Mesendoderm (in vitro differentiated cells): ENCODE measurements at regions not wholly inside any gene's neighbourhood (a gene's known extent, or its start where the extent isn't known, plus 50 kb on each side); places are given as distances from the start of the nearest gene placed in this dataset.

Experiments
- DNase-seq: peaks from one replicate; pipeline ENCODE4 v3.0.0; 2013
- H2AK5ac ChIP-seq: 2 replicates; pipeline ENCODE4 v1.6.1; 2013; ENCODE audit warnings: low read length, inconsistent platforms
- H2BK120ac ChIP-seq: 2 replicates; pipeline ENCODE4 v1.6.1; 2013; ENCODE audit warnings: low read depth, mild to moderate bottlenecking, low read length, moderate library complexity, mixed read lengths
- H2BK15ac ChIP-seq: replicated peaks from 2 replicates; pipeline ENCODE4 v1.6.1; 2013; ENCODE audit warnings: low read depth, mild to moderate bottlenecking, moderate library complexity
- H2BK5ac ChIP-seq: 2 replicates; pipeline ENCODE4 v1.6.1; 2013; ENCODE audit warnings: low read length, inconsistent platforms
- H3K18ac ChIP-seq: 2 replicates; pipeline ENCODE4 v1.6.1; 2013; ENCODE audit warnings: mild to moderate bottlenecking, low read length, mixed read lengths
- H3K23ac ChIP-seq: one replicate; pipeline ENCODE4 v1.6.1; 2013; ENCODE audit warnings: low read length
- H3K27ac ChIP-seq: 2 replicates; pipeline ENCODE4 v1.5.1; 2013; ENCODE audit warnings: low read depth, mild to moderate bottlenecking, inconsistent platforms, low read length, moderate library complexity
- H3K27me3 ChIP-seq: 2 replicates; pipeline ENCODE4 v1.6.1; 2013; ENCODE audit warnings: low read length, control low read depth, mild to moderate bottlenecking, inconsistent platforms; ENCODE audit not compliant: insufficient read depth, poor library complexity
- H3K36me3 ChIP-seq: 2 replicates; pipeline ENCODE4 v1.6.1; 2013; ENCODE audit warnings: low read length, inconsistent platforms; ENCODE audit not compliant: control insufficient read depth, insufficient read depth
- H3K4ac ChIP-seq: one replicate; pipeline ENCODE4 v1.6.1; 2013; ENCODE audit warnings: low read depth, mild to moderate bottlenecking, low read length, moderate library complexity
- H3K4me1 ChIP-seq: 2 replicates; pipeline ENCODE4 v1.6.1; 2013; ENCODE audit warnings: low read depth, low read length, inconsistent platforms; ENCODE audit not compliant: control insufficient read depth
- H3K4me2 ChIP-seq: 2 replicates; pipeline ENCODE4 v1.6.1; 2013; ENCODE audit warnings: low read length
- H3K4me3 ChIP-seq: 2 replicates; pipeline ENCODE4 v1.5.1; 2013; ENCODE audit warnings: mild to moderate bottlenecking, low read length
- H3K56ac ChIP-seq: one replicate; pipeline ENCODE4 v1.6.1; 2013; ENCODE audit warnings: low read length
- H3K79me1 ChIP-seq: 2 replicates; pipeline ENCODE4 v1.6.1; 2013; ENCODE audit warnings: low read length, inconsistent platforms
- H3K79me2 ChIP-seq: 2 replicates; pipeline ENCODE4 v1.6.1; 2013; ENCODE audit warnings: mild to moderate bottlenecking, low read length; ENCODE audit not compliant: control insufficient read depth, insufficient read depth
- H3K9ac ChIP-seq: 2 replicates; pipeline ENCODE4 v1.6.1; 2013; ENCODE audit warnings: low read length, inconsistent platforms
- H4K5ac ChIP-seq: one replicate; pipeline ENCODE4 v1.6.1; 2013; ENCODE audit warnings: low read length
- H4K8ac ChIP-seq: one replicate; pipeline ENCODE4 v1.6.1; 2013; ENCODE audit warnings: low read depth, mild to moderate bottlenecking, control low read depth, low read length, moderate library complexity
- WGBS: extraction: QIAGEN DNeasy Blood & Tissue Kit; methylation state at CpG from one replicate; pipeline ENCODE4 v1.1.7; 2013; ENCODE audit warnings: low lambda C conversion rate, missing lambda C conversion rate; ENCODE audit not compliant: insufficient coverage; ENCODE audit errors: extremely low coverage; 5-methylcytosine and 5-hydroxymethylcytosine counted together

- Histone ChIP-seq H3K4me2 (no peak overlapping the region), H2AK5ac (no peak overlapping the region), H2BK5ac (no peak overlapping the region), H3K27ac (no peak overlapping the region), H3K79me2 (no peaks in the 10 kb centered on the region), H3K56ac (no peak overlapping the region), H3K4me3 (no peak overlapping the region), H2BK120ac (no peak overlapping the region), H3K27me3 (no peaks in the 10 kb centered on the region), H3K18ac (no peak overlapping the region), H3K4me1 (no peaks in the 10 kb centered on the region), H2BK15ac (no peak overlapping the region), H3K23ac (no peak overlapping the region), H4K8ac (no peak overlapping the region), H4K5ac (no peak overlapping the region), H3K4ac (no peak overlapping the region), H3K36me3 (no peaks in the 10 kb centered on the region), H3K9ac (no peak overlapping the region), H3K79me1 (no peaks in the 10 kb centered on the region)
- no peak for DNase-seq
- no CpG with 5 or more reads among the region's 3 CpGs for WGBS
Observed at GRCh38 chr6:12419631-12420272, 129.6 kb downstream of the EDN1 start.

- no peak for DNase-seq
- no peak overlapping the region for H3K27ac ChIP-seq
- WGBS, result no CpG with 5 or more reads among the region's 5 CpGs
Observed at GRCh38 chr6:12420626-12421025, 130.5 kb downstream of the EDN1 start.

GRCh38 chr6:12421596-12421995 is 131.4 kb downstream of the EDN1 start:
- no peak overlapping the region for H4K8ac ChIP-seq
- H2BK5ac ChIP-seq, result no peak overlapping the region
- no peak overlapping the region for H3K23ac ChIP-seq
- H3K79me1 ChIP-seq, result no peaks in the 10 kb centered on the region
- no peak overlapping the region for H2BK120ac ChIP-seq
- no peak overlapping the region for H3K4me3 ChIP-seq
- no peak overlapping the region for H3K4me2 ChIP-seq
- H3K36me3 ChIP-seq, result no peaks in the 10 kb centered on the region
- H3K27me3 ChIP-seq, result no peaks in the 10 kb centered on the region
- no CpG with 5 or more reads among the region's 1 CpG for WGBS
- H3K4me1 ChIP-seq, result no peaks in the 10 kb centered on the region
- no peak overlapping the region for H3K4ac ChIP-seq
- no peak overlapping the region for H3K18ac ChIP-seq
- H2BK15ac ChIP-seq, result no peak overlapping the region
- DNase-seq, result no peak
- H3K27ac ChIP-seq, result no peak overlapping the region
- no peaks in the 10 kb centered on the region for H3K79me2 ChIP-seq
- H3K56ac ChIP-seq, result no peak overlapping the region
- H3K9ac ChIP-seq, result no peak overlapping the region
- H2AK5ac ChIP-seq, result no peak overlapping the region
- H4K5ac ChIP-seq, result no peak overlapping the region

More at GRCh38 chr6:12420626-12421025, 130.5 kb downstream of the EDN1 start:
- H3K56ac ChIP-seq, result no peak overlapping the region
- no peak overlapping the region for H3K9ac ChIP-seq
- H3K18ac ChIP-seq, result no peak overlapping the region
- no peaks in the 10 kb centered on the region for H3K4me1 ChIP-seq
- H4K8ac ChIP-seq, result no peak overlapping the region
- no peak overlapping the region for H3K4me3 ChIP-seq
- H4K5ac ChIP-seq, result no peak overlapping the region
- no peak overlapping the region for H3K4ac ChIP-seq
- H2AK5ac ChIP-seq, result no peak overlapping the region
- H2BK5ac ChIP-seq, result no peak overlapping the region
- no peak overlapping the region for H2BK15ac ChIP-seq
- no peak overlapping the region for H3K4me2 ChIP-seq
- no peaks in the 10 kb centered on the region for H3K36me3 ChIP-seq
- no peaks in the 10 kb centered on the region for H3K79me1 ChIP-seq
- no peak overlapping the region for H3K23ac ChIP-seq
- H3K27me3 ChIP-seq, result no peaks in the 10 kb centered on the region
- no peak overlapping the region for H2BK120ac ChIP-seq
- H3K79me2 ChIP-seq, result no peaks in the 10 kb centered on the region

- Histone ChIP-seq H3K36me3 (no peaks in the 10 kb centered on the region), H2BK5ac (no peak overlapping the region), H3K4me3 (no peak overlapping the region), H3K79me1 (no peaks in the 10 kb centered on the region), H3K4me1 (no peaks in the 10 kb centered on the region), H3K4me2 (no peak overlapping the region), H3K4ac (no peak overlapping the region), H3K9ac (no peak overlapping the region), H4K8ac (no peak overlapping the region), H3K27ac (no peak overlapping the region), H3K23ac (no peak overlapping the region), H2AK5ac (no peak overlapping the region), H3K27me3 (no peaks in the 10 kb centered on the region), H2BK15ac (no peak overlapping the region), H3K56ac (no peak overlapping the region), H3K18ac (no peak overlapping the region), H2BK120ac (no peak overlapping the region), H4K5ac (no peak overlapping the region), H3K79me2 (no peaks in the 10 kb centered on the region)
- no CpG with 5 or more reads among the region's 8 CpGs for WGBS
- no peak for DNase-seq
Observed at GRCh38 chr6:12422848-12423247, 132.7 kb downstream of the EDN1 start.

- Histone ChIP-seq H3K56ac (no peak overlapping the region), H4K8ac (no peak overlapping the region), H3K4me1 (no peaks in the 10 kb centered on the region), H3K18ac (no peak overlapping the region), H3K4ac (no peak overlapping the region), H2BK15ac (no peak overlapping the region), H4K5ac (no peak overlapping the region), H3K4me2 (no peak overlapping the region), H2BK120ac (no peak overlapping the region), H3K36me3 (no peaks in the 10 kb centered on the region), H3K23ac (no peak overlapping the region), H3K9ac (no peak overlapping the region), H3K27me3 (no peaks in the 10 kb centered on the region), H3K79me2 (no peaks in the 10 kb centered on the region), H3K4me3 (no peak overlapping the region), H2BK5ac (no peak overlapping the region), H3K79me1 (no peaks in the 10 kb centered on the region), H2AK5ac (no peak overlapping the region), H3K27ac (no peak overlapping the region)
- no CpG with 5 or more reads among the region's 1 CpG for WGBS
- DNase-seq, result no peak
Observed at GRCh38 chr6:12423832-12424231, 133.7 kb downstream of the EDN1 start.

- Histone ChIP-seq H2BK120ac (no peak overlapping the region), H3K79me1 (no peaks in the 10 kb centered on the region), H3K27ac (no peak overlapping the region), H3K23ac (no peak overlapping the region), H3K18ac (no peak overlapping the region), H4K5ac (no peak overlapping the region), H3K36me3 (no peaks in the 10 kb centered on the region), H3K9ac (no peak overlapping the region), H3K56ac (no peak overlapping the region), H3K4me3 (no peak overlapping the region), H3K79me2 (no peaks in the 10 kb centered on the region), H2AK5ac (no peak overlapping the region), H4K8ac (no peak overlapping the region), H3K4me1 (no peaks in the 10 kb centered on the region), H3K27me3 (no peaks in the 10 kb centered on the region), H2BK5ac (no peak overlapping the region), H2BK15ac (no peak overlapping the region), H3K4ac (no peak overlapping the region), H3K4me2 (no peak overlapping the region)
- DNase-seq, result no peak
- no CpG with 5 or more reads among the region's 4 CpGs for whole genome bisulfite sequencing
Observed at GRCh38 chr6:12426121-12426520, 136.0 kb downstream of the EDN1 start.
